IMR-90 (cell line): ENCODE measurements at regions not wholly inside any gene's neighbourhood (a gene's known extent, or its start where the extent isn't known, plus 50 kb on each side); places are given as distances from the start of the nearest gene placed in this dataset.
A peak's percentile ranks its signal among the peaks of the same experiment; 100 is the strongest.

Experiments
- ATAC-seq: fragments of 200-7000 bp; cut with Tn5 transposase; 2 replicates; pipeline ENCODE4 v1.9.1; 2020; ENCODE audit warnings: low read depth, mild to moderate bottlenecking, moderate library complexity
- BruUV-seq: library from RNA; stranded (reverse); fragments of 400-500 nt; replicated peaks from 2 replicates; lab custom pipeline; 2021; lab: Mats Ljungman, UMichigan
- CTCF ChIA-PET: fragments of 300-600 bp; formaldehyde crosslinking; extraction: SDS; loops from one replicate; lab custom pipeline; 2021; ENCODE audit warnings: antibody characterized with exemption; lab: Yijun Ruan, JAX
- POLR2A ChIA-PET: fragments of 300-600 bp; sonication (Branson Sonifier 250); formaldehyde crosslinking; loops from one replicate; lab custom pipeline; 2022; ENCODE audit warnings: antibody characterized with exemption; ENCODE audit not compliant: unreplicated experiment; lab: Charles Lee
- DNase-seq: peaks from one replicate; pipeline ENCODE4 v3.0.0; 2013
- H2AFZ ChIP-seq: replicated peaks from 2 replicates; pipeline ENCODE3; 2013; ENCODE audit warnings: low read length, mild to moderate bottlenecking; ENCODE audit not compliant: poor library complexity
- H2AK5ac ChIP-seq: 2 replicates; pipeline ENCODE4 v1.6.1; 2013; ENCODE audit warnings: low read depth, low read length, inconsistent platforms
- H2AK9ac ChIP-seq: replicated peaks from 2 replicates; pipeline ENCODE3; 2013; ENCODE audit warnings: mild to moderate bottlenecking, low read depth, low read length, moderate library complexity; ENCODE audit not compliant: poor library complexity
- H2BK120ac ChIP-seq: 2 replicates; pipeline ENCODE4 v1.6.1; 2013; ENCODE audit warnings: low read depth, low read length, inconsistent platforms
- H2BK15ac ChIP-seq: 3 replicates; pipeline ENCODE4 v1.6.1; 2013; ENCODE audit warnings: low read depth, low read length, inconsistent platforms
- H2BK20ac ChIP-seq: 2 replicates; pipeline ENCODE4 v1.6.1; 2013; ENCODE audit warnings: low read depth, mild to moderate bottlenecking, inconsistent platforms, low read length, moderate library complexity
- H2BK5ac ChIP-seq: 2 replicates; pipeline ENCODE4 v1.6.1; 2013; ENCODE audit warnings: mild to moderate bottlenecking, low read depth, low read length, inconsistent platforms; ENCODE audit not compliant: poor library complexity, severe bottlenecking
- H3K14ac ChIP-seq: replicated peaks from 2 replicates; pipeline ENCODE4 v1.6.1; 2013; ENCODE audit warnings: low read depth, low read length, inconsistent platforms
- H3K18ac ChIP-seq: 2 replicates; pipeline ENCODE4 v1.6.1; 2013; ENCODE audit warnings: low read depth, low read length, control low read depth
- H3K23ac ChIP-seq: 2 replicates; pipeline ENCODE4 v1.6.1; 2013; ENCODE audit warnings: low read depth, low read length, inconsistent platforms
- H3K27ac ChIP-seq: 2 replicates; pipeline ENCODE4 v1.5.1; 2013; ENCODE audit warnings: mild to moderate bottlenecking, control low read depth, low read length; ENCODE audit not compliant: insufficient read depth
- H3K27me3 ChIP-seq: 2 replicates; pipeline ENCODE4 v1.6.1; 2013; ENCODE audit warnings: low read length; ENCODE audit not compliant: control insufficient read depth, insufficient read depth
- H3K36me3 ChIP-seq: 2 replicates; pipeline ENCODE4 v1.6.1; 2013; ENCODE audit warnings: low read length, mixed read lengths; ENCODE audit not compliant: control insufficient read depth, insufficient read depth
- H3K4ac ChIP-seq: 2 replicates; pipeline ENCODE4 v1.6.1; 2013; ENCODE audit warnings: low read depth, low read length, inconsistent platforms
- H3K4me1 ChIP-seq: 2 replicates; pipeline ENCODE4 v1.6.1; 2013; ENCODE audit warnings: low read length, mixed read lengths; ENCODE audit not compliant: control insufficient read depth, insufficient read depth
- H3K4me2 ChIP-seq: 2 replicates; pipeline ENCODE4 v1.6.1; 2013; ENCODE audit warnings: low read depth, mild to moderate bottlenecking, control low read depth, low read length, moderate library complexity
- H3K4me3 ChIP-seq: 2 replicates; pipeline ENCODE4 v1.5.1; 2013; ENCODE audit warnings: low read depth, mild to moderate bottlenecking, control low read depth, low read length, moderate library complexity; ENCODE audit not compliant: insufficient read depth
- H3K56ac ChIP-seq: 2 replicates; pipeline ENCODE4 v1.6.1; 2013; ENCODE audit warnings: low read length, inconsistent platforms; ENCODE audit not compliant: insufficient read depth; ENCODE audit errors: extremely low read depth
- H3K79me1 ChIP-seq, 2 experiments: 2 replicates each; pipeline ENCODE4 v1.6.1; 2013; ENCODE audit warnings: low read length in 2 of 2, inconsistent platforms in 1 of 2, low read depth in 1 of 2
- H3K9ac ChIP-seq: 2 replicates; pipeline ENCODE4 v1.6.1; 2013; ENCODE audit warnings: low read depth, low read length, control low read depth
- H3K9me1 ChIP-seq: 2 replicates; pipeline ENCODE4 v1.6.1; 2013; ENCODE audit warnings: low read length, inconsistent platforms; ENCODE audit not compliant: insufficient read depth
- H3K9me3 ChIP-seq: 2 replicates; pipeline ENCODE4 v1.6.1; 2013; ENCODE audit warnings: low read length; ENCODE audit not compliant: control insufficient read depth, insufficient read depth
- H4K20me1 ChIP-seq: 2 replicates; pipeline ENCODE4 v1.6.1; 2013; ENCODE audit warnings: low read length, inconsistent platforms; ENCODE audit not compliant: insufficient read depth
- H4K5ac ChIP-seq: 2 replicates; pipeline ENCODE4 v1.6.1; 2013; ENCODE audit warnings: mild to moderate bottlenecking, low read depth, low read length, control low read depth
- H4K8ac ChIP-seq, 2 experiments: 2 replicates each; pipeline ENCODE4 v1.6.1; 2013; ENCODE audit warnings: low read depth in 2 of 2, low read length in 2 of 2, control low read depth in 1 of 2, inconsistent platforms in 1 of 2
- H4K91ac ChIP-seq: 2 replicates; pipeline ENCODE4 v1.6.1; 2013; ENCODE audit warnings: low read depth, low read length, inconsistent platforms; ENCODE audit not compliant: insufficient read depth
- WGBS, 2 experiments: methylation state at CpG; one replicate each; pipeline versions ENCODE4 v1.1.5 to v1.1.7; 2013; ENCODE audit warnings: missing lambda C conversion rate in 2 of 2; ENCODE audit not compliant: insufficient read length in 1 of 2; ENCODE audit errors: extremely low coverage in 2 of 2; 5-methylcytosine and 5-hydroxymethylcytosine counted together
- dilution Hi-C: fragments of 300-500 bp; cut with HindIII; formaldehyde crosslinking; loops from one replicate; pipeline ENCODE4 v1.14.3; 2018; ENCODE audit warnings: low sequenced_read_pairs; ENCODE audit not compliant: unreplicated experiment
- in situ Hi-C: fragments of 300-500 bp; cut with MboI; formaldehyde crosslinking; loops from 3 replicates; pipeline ENCODE4 v1.14.3; 2019; ENCODE audit warnings: low sequenced_read_pairs, inconsistent platforms, mixed read lengths
- intact Hi-C: fragments of 100-400 bp; cut with micrococcal nuclease; formaldehyde crosslinking; loops from 2 replicates; pipeline ENCODE4 v1.10.0; 2022
- TF ChIP-seq, protein P1 (sequence below): conservative IDR thresholded peaks from 2 replicates; pipeline ENCODE4 v1.5.1; 2012; ENCODE audit warnings: mild to moderate bottlenecking, low read depth, low read length, improper control_type of control experiment

DNA sequence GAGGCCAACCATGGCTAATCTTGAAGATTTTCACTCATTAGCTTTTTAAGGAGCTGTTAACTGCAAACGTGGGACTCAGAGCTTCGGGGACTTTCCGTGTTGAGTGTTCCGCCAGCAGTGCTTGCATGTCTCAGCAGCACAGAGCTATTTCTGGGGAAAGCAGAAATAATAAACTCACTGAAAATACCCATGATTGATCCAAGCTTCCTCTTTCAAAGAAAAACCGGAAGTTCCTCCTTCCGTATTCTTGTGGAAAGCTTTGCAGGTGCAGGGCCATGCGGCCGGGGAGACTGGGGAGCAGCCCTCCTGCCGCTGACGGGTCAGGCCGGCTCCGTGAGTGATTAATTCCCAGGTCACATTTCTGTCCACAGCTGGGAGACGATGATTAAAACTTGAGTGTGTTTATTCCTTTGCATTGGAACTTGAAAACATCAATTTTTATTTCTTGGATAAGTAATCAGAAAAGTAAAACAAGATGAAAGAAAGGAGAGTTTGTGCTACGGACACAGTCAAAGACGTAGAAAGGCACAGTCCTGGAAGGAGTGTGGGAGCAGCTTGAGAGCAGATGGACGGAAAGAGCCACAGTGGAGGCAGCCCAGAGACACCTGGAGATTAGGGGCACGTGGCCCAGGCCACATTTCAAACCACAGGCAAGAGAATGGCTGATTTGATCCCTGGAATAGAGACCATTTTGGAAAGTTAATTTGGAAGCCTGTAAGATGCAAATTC is 54.2 kb upstream of the CTDP1 start:
- H3K27me3 ChIP-seq, result peaks cover 49% of the 10 kb centered on the region
- no peaks in the 10 kb centered on the region for H3K36me3 ChIP-seq
- intact Hi-C loops (no loop called here), dilution Hi-C loops (no loop called here), in situ Hi-C loops (no loop called here)
- H3K27ac ChIP-seq, result no peak overlapping the region
- H3K9me3 ChIP-seq, result no peaks in the 10 kb centered on the region
- H3K4me2 ChIP-seq, result no peak overlapping the region
- H2BK120ac ChIP-seq, result no peak overlapping the region
- H2AK9ac ChIP-seq, result no peak overlapping the region
- no peak overlapping the region for H3K14ac ChIP-seq
- H3K56ac ChIP-seq, result no peak overlapping the region
- no peak overlapping the region for H2BK15ac ChIP-seq
- DNase-seq, result peak; percentile 8
- WGBS, 2 experiments, result 64% methylated on average over 9 of the region's 17 CpGs; no CpG with 5 or more reads in 1 of the 2 experiments
- no peak overlapping the region for H3K23ac ChIP-seq
- H3K18ac ChIP-seq, result no peak overlapping the region
- ChIA-PET CTCF (interaction anchor here (1.2 kb wide), 1 partner anchor 19 kb away, joined by 3 read pairs; no protein-coding TSS in a partner anchor), POLR2A (no interaction called here)
- H4K20me1 ChIP-seq, result no peaks in the 10 kb centered on the region
- H3K4me1 ChIP-seq, result no peaks in the 10 kb centered on the region
- no peak overlapping the region for H3K9ac ChIP-seq
- TF ChIP-seq, protein P1, sequence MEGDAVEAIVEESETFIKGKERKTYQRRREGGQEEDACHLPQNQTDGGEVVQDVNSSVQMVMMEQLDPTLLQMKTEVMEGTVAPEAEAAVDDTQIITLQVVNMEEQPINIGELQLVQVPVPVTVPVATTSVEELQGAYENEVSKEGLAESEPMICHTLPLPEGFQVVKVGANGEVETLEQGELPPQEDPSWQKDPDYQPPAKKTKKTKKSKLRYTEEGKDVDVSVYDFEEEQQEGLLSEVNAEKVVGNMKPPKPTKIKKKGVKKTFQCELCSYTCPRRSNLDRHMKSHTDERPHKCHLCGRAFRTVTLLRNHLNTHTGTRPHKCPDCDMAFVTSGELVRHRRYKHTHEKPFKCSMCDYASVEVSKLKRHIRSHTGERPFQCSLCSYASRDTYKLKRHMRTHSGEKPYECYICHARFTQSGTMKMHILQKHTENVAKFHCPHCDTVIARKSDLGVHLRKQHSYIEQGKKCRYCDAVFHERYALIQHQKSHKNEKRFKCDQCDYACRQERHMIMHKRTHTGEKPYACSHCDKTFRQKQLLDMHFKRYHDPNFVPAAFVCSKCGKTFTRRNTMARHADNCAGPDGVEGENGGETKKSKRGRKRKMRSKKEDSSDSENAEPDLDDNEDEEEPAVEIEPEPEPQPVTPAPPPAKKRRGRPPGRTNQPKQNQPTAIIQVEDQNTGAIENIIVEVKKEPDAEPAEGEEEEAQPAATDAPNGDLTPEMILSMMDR, result no peak
- H3K79me1 ChIP-seq, result no peaks in the 10 kb centered on the region
- no peak overlapping the region for H2BK5ac ChIP-seq
- H4K5ac ChIP-seq, result no peak overlapping the region
- no peak overlapping the region for H4K8ac ChIP-seq
- BruUV-seq, result no TSS peak
- H2BK20ac ChIP-seq, result no peak overlapping the region
- H3K9me1 ChIP-seq, result no peaks in the 10 kb centered on the region
- no peak overlapping the region for H3K4me3 ChIP-seq
- ATAC-seq, result no peak
- no peak overlapping the region for H2AK5ac ChIP-seq
- H4K91ac ChIP-seq, result no peak overlapping the region
- no peak overlapping the region for H3K4ac ChIP-seq
- no peak overlapping the region for H2AFZ ChIP-seq
